ENCODE measurements at regions not wholly inside any gene's neighbourhood (a gene's known extent, or its start where the extent isn't known, plus 50 kb on each side); places are given as distances from the start of the nearest gene placed in this dataset.
"Not testable (repeated sequence)": the region's sequence is repeated elsewhere in the genome, so short reads cannot be mapped to it uniquely, and the experiment has no call there.

- WGBS (ENCODE audit: insufficient coverage, low coverage, low lambda C conversion rate, missing lambda C conversion rate): 39% methylated on average over 2 of the region's 2 CpGs
- H3K9me3 ChIP-seq: no peaks in the 10 kb centered on the region
- intact Hi-C loops (cut with DNase I): no loop called here
- ATAC-seq (no peak), DNase-seq (no peak)
- no peaks in the 10 kb centered on the region for H3K36me3 ChIP-seq
- no peak for TF ChIP-seq POLR2A (IDR thresholded peaks at IDR 0.05)
- TF ChIP-seq CTCF (IDR thresholded peaks at IDR 0.05): no peak
- H3K4me1 ChIP-seq: no peaks in the 10 kb centered on the region
- H3K27ac ChIP-seq: no peak overlapping the region
- no peak overlapping the region for H3K4me3 ChIP-seq
- no peaks in the 10 kb centered on the region for H3K27me3 ChIP-seq
Measured at GRCh38 chrX:138877746-138878145, 166.2 kb upstream of the FGF13 start.

- DNase-seq (no peak), ATAC-seq (no peak)
- Histone ChIP-seq H3K27ac (no peak overlapping the region), H3K4me3 (no peak overlapping the region), H3K36me3 (no peaks in the 10 kb centered on the region), H3K9me3 (no peaks in the 10 kb centered on the region), H3K27me3 (no peaks in the 10 kb centered on the region), H3K4me1 (no peaks in the 10 kb centered on the region)
- WGBS (ENCODE audit: insufficient coverage, low coverage, low lambda C conversion rate, missing lambda C conversion rate): 82% methylated on average over 4 of the region's 4 CpGs
- intact Hi-C loops (cut with DNase I): no loop called here
- TF ChIP-seq POLR2A (IDR thresholded peaks at IDR 0.05): no peak
- no peak for TF ChIP-seq CTCF (IDR thresholded peaks at IDR 0.05)
Measured at GRCh38 chrX:138875472-138875871, 164.0 kb upstream of the FGF13 start.

GRCh38 chrX:138874271-138874935 is 162.9 kb upstream of the FGF13 start:
- Histone ChIP-seq H3K9me3 (no peaks in the 10 kb centered on the region), H3K4me3 (no peak overlapping the region), H3K27me3 (no peaks in the 10 kb centered on the region), H3K27ac (no peak overlapping the region), H3K4me1 (no peaks in the 10 kb centered on the region), H3K36me3 (no peaks in the 10 kb centered on the region)
- ATAC-seq (no peak), DNase-seq (no peak)
- 83% methylated on average over 5 of the region's 5 CpGs for WGBS (ENCODE audit: insufficient coverage, low coverage, low lambda C conversion rate, missing lambda C conversion rate)
- intact Hi-C loops (cut with DNase I): no loop called here
- no peak for TF ChIP-seq POLR2A (IDR thresholded peaks at IDR 0.05)
- no peak for TF ChIP-seq CTCF (IDR thresholded peaks at IDR 0.05)

GRCh38 chrX:138873640-138874039 is 162.1 kb upstream of the FGF13 start:
- H3K27me3 ChIP-seq; H3K27ac ChIP-seq; intact Hi-C loops (cut with DNase I); ATAC-seq; H3K36me3 ChIP-seq; H3K4me1 ChIP-seq; H3K4me3 ChIP-seq; DNase-seq; H3K9me3 ChIP-seq: not testable (repeated sequence)
- WGBS (ENCODE audit: insufficient coverage, low coverage, low lambda C conversion rate, missing lambda C conversion rate): 56% methylated on average over 5 of the region's 6 CpGs

- Histone ChIP-seq H3K4me3 (no peak overlapping the region), H3K27ac (no peak overlapping the region), H3K36me3 (no peaks in the 10 kb centered on the region), H3K27me3 (no peaks in the 10 kb centered on the region), H3K4me1 (no peaks in the 10 kb centered on the region), H3K9me3 (no peaks in the 10 kb centered on the region)
- WGBS (ENCODE audit: insufficient coverage, low coverage, low lambda C conversion rate, missing lambda C conversion rate): 40% methylated on average over 1 of the region's 1 CpG
- intact Hi-C loops (cut with DNase I): no loop called here
- DNase-seq: no peak
- no peak for ATAC-seq
- TF ChIP-seq CTCF (IDR thresholded peaks at IDR 0.05) (no peak), POLR2A (IDR thresholded peaks at IDR 0.05) (no peak)
Measured at GRCh38 chrX:138872537-138872936, 161.0 kb upstream of the FGF13 start.
